KBM-7 (cell line): ENCODE measurements at regions not wholly inside any gene's neighbourhood (a gene's known extent, or its start where the extent isn't known, plus 50 kb on each side); places are given as distances from the start of the nearest gene placed in this dataset.
A peak's percentile ranks its signal among the peaks of the same experiment; 100 is the strongest.

Source experiments
- DNase-seq: peaks from one replicate; pipeline ENCODE4 v3.0.0-alpha.2; 2015
- in situ Hi-C: fragments of 300-500 bp; cut with MboI; formaldehyde crosslinking; loops from 2 replicates; pipeline ENCODE4 v1.14.3; 2020; ENCODE audit warnings: low sequenced_read_pairs, low pct_unique_long_range_greater_than_20kb, mixed read lengths

DNA sequence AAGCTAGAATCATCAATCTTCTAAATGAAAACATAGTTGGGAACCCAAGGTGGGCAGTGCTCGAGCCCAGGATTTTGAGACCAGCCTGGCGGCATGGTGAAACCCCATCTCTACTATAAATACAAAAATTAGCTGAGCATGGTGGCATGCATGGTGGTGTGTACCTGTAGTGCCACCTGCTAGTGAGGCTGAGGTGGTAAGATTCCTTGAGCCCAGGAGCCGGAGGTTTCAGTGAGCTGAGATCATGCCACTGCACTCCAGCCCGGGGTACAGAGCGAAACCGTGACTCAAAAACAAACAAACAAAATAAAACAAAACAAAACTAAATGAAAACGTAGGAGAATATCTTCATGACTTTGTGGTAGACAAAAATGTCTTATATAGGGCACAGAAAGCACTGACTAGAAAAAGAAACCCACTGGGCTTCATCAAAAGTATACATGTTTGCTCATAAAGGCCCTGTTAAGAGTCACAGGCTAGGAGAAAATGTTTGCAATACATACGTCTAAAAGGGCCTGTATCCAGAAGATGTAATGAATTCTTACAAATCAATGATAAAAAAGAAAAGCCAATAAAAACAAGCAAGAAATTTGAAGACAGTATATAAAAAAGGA is 353.6 kb downstream of the FGF9 start:
- DNase-seq, result no peak
- in situ Hi-C loops, result no loop called here

DNA sequence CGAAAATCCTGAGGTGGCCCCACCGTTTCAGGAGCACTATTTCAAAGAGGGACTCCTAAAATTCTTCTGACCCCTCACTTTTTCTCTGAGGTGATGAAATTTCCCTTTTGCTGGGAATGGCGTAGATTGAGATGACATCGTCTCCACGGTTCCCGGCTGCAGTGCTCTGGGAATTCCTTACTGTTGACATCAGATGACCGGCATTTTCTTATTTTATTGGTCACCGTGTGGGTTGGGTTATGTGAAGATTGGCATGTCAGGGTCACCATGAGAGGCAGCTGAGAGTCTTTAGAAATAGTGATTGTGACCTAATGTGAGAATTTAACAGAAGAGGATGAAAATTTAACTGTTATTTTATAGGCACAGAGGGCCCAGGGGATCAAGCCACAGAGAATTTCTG is 356.7 kb downstream of the FGF9 start:
- no peak for DNase-seq
- in situ Hi-C loops, result no loop called here

GRCh38 chr13:22028831-22029230 is 358.0 kb downstream of the FGF9 start:
- in situ Hi-C loops, result no loop called here
- no peak for DNase-seq

GRCh38 chr13:22030321-22030720 is 359.4 kb downstream of the FGF9 start:
- in situ Hi-C loops, result no loop called here
- DNase-seq, result no peak

- in situ Hi-C loops, result no loop called here
- no peak for DNase-seq
Measured at GRCh38 chr13:22031702-22032286, 360.9 kb downstream of the FGF9 start.

DNA sequence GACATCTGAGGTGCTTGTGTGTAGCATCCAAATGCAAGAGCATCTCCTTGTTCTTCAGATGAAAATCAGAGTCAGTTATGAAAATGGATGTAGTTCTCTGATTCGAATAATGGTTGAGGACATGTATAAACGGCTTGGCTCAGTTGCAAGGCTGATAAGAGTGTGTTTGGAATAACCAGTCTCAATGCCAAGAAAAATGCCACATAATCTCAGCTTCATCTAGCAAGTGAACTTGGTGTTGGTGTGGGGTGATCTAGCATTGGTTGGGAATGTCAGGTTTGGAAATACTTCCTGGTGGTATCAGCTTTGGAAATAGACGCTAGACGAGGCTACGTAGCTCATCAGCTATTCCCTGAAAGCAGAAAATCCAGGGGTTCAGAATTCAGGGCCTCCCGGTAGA is 362.0 kb downstream of the FGF9 start:
- DNase-seq, result no peak
- in situ Hi-C loops, result no loop called here

DNA sequence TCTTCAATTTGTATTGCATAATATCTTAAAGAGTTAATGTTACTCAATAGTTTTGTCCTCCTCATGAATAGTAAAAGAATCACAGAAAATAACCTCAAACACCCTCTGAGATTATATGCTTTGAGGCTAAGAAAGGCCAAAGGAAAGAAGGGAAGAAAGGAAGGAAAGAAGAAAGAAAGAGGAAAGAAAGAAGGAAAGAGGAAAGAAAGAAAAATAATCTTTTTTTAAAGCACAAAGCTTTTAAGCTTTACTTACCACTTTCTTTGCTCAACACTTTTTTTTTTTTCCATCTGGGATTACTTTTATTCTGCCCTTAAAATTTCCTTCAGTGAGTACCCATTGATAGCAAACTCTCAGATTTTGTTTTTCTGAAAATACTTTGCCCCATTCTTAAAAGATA is 369.1 kb downstream of the FGF9 start:
- DNase-seq, result no peak
- in situ Hi-C loops, result no loop called here

DNA sequence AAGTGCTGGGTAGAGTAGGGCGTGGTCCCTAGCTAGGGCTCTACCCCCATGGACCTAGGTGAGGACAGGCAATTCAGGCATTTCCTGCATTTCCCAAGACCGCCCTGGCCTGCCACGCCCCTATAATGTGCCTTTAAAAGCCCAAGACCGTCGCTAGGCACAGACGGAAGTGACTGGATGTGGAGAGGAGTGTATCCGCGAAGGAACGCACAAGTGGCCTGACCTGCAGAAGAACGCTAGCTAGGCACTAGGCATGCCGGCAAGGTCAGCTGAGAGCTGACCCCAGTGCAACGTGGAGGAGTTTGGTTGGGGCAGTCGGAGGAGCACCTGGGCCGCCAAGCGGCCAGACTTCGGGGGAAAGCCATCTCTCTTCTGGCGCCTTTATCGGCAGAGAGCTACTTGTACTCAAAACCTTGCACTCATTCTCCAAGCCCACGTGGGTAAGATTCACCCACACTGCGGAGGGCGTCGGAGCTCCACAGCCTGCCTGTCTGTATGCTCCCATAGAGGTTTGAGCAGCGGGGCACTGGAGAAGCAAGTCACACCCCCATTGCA is 370.0 kb downstream of the FGF9 start:
- in situ Hi-C loops, result no loop called here
- no peak for DNase-seq

GRCh38 chr13:22041741-22042140 is 370.9 kb downstream of the FGF9 start:
- DNase-seq, result no peak

GRCh38 chr13:22047082-22047784 is 376.4 kb downstream of the FGF9 start:
- in situ Hi-C loops, result no loop called here
- DNase-seq, result no peak

More at GRCh38 chr13:22041741-22042140, 370.9 kb downstream of the FGF9 start:
- in situ Hi-C loops, result no loop called here

- DNase-seq, result no peak
- in situ Hi-C loops, result no loop called here
Measured at GRCh38 chr13:22047785-22048104, 376.9 kb downstream of the FGF9 start.

GRCh38 chr13:22049384-22049783 is 378.5 kb downstream of the FGF9 start:
- in situ Hi-C loops, result no loop called here
- no peak for DNase-seq

DNA sequence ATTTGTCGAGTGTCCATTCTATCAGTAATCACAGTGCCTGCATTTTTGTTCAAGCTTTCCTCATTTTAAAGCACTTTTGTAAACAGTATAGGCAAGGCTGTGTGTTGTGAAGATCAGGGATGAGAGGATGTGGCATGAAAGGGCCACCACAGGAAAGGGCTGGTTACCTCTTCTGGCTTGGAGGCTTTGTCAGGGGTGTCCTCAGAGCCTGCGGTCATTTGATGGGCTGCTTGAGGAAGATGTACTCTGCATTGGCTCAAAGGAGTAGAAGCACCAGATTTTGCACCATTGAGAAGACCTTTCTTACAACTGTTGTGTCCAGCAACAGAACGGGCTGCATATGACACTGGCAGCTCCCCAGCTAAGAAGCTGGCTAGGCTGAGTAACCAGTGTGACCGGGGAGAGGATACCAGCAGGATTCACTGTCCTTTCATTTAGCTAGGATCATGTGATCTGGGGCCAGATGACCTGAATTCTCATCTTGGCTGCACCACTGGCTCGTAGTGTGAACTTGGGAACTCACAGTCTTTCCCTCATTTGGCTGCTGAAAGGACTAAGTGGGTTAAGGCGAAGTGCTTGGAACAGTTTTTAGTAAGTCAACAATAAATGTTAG is 380.2 kb downstream of the FGF9 start:
- in situ Hi-C loops, result no loop called here
- no peak for DNase-seq

- in situ Hi-C loops, result no loop called here
Measured at GRCh38 chr13:22053053-22053452, 382.2 kb downstream of the FGF9 start.

GRCh38 chr13:22055259-22055658 is 384.4 kb downstream of the FGF9 start:
- DNase-seq, result no peak
- in situ Hi-C loops, result no loop called here

More at GRCh38 chr13:22053053-22053452, 382.2 kb downstream of the FGF9 start:
- DNase-seq, result no peak

GRCh38 chr13:22060187-22060586 is 389.3 kb downstream of the FGF9 start:
- DNase-seq, result no peak
- in situ Hi-C loops, result no loop called here

GRCh38 chr13:22061371-22061805 is 390.5 kb downstream of the FGF9 start:
- peak; percentile 79 for DNase-seq
- in situ Hi-C loops, result no loop called here

DNA sequence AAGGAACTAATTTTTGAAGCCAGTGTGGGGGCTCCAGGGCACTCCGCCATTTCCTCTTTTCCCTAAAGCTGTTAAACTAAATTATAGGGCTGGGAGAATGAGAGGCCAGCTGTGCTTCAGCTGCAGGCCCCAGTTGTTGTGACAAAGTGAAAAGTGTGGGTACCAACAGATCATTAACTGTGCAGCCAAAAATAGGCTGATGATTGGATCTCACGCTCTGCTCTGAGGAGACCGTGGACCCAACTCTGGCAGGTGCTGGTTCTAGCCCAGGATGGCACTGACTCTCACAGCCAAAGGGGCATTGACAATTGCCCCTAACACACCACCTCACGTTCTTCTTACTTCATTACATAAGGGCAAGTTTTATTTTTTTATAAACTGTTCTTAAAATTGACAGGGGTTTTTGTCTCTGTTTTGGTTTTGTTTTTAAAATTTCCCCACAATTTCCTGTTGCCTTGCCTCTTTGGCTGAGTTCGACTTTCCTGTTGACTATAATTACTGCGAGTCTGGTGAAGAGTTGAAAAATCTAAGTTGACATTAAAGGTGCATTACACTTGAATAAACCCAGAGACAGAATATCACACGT is 391.0 kb downstream of the FGF9 start:
- DNase-seq, result no peak
- in situ Hi-C loops, result no loop called here

- in situ Hi-C loops, result no loop called here
- DNase-seq, result no peak
Measured at GRCh38 chr13:22062478-22063205, 391.8 kb downstream of the FGF9 start.
